ENCODE measurements at regions not wholly inside any gene's neighbourhood (a gene's known extent, or its start where the extent isn't known, plus 50 kb on each side); places are given as distances from the start of the nearest gene placed in this dataset.

DNA sequence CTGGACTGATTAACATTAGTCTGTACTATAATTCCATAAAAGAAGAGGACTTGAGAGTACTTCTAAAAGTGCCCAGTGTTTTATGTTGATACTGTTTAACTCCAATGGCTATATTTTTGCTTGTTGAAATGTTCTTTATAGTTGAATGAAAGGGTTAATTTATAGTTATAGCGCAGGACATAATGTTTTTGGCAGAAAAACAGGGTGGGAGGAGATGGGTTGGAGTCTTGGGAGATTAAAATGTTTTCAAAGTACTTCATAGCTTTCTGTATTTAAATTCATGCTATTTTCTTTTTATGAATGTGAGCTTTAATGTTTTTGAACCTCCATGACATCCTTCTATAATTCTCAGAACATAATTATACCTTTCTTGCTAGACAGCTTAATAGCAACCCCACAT is 108.2 kb downstream of the CNTN3 start:
- H3K4me3 ChIP-seq (ENCODE audit: severe bottlenecking): no peak overlapping the region
- H3K27me3 ChIP-seq (ENCODE audit: insufficient read depth, poor library complexity, severe bottlenecking): no peaks in the 10 kb centered on the region
- no peaks in the 10 kb centered on the region for H3K9me3 ChIP-seq (ENCODE audit: severe bottlenecking)
- no peaks in the 10 kb centered on the region for H3K4me1 ChIP-seq (ENCODE audit: insufficient read depth, poor library complexity, severe bottlenecking)
- TF ChIP-seq, protein P1, sequence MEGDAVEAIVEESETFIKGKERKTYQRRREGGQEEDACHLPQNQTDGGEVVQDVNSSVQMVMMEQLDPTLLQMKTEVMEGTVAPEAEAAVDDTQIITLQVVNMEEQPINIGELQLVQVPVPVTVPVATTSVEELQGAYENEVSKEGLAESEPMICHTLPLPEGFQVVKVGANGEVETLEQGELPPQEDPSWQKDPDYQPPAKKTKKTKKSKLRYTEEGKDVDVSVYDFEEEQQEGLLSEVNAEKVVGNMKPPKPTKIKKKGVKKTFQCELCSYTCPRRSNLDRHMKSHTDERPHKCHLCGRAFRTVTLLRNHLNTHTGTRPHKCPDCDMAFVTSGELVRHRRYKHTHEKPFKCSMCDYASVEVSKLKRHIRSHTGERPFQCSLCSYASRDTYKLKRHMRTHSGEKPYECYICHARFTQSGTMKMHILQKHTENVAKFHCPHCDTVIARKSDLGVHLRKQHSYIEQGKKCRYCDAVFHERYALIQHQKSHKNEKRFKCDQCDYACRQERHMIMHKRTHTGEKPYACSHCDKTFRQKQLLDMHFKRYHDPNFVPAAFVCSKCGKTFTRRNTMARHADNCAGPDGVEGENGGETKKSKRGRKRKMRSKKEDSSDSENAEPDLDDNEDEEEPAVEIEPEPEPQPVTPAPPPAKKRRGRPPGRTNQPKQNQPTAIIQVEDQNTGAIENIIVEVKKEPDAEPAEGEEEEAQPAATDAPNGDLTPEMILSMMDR (IDR thresholded peaks at IDR 0.05; ENCODE audit: poor library complexity, severe bottlenecking): no peak
- no peak overlapping the region for H3K27ac ChIP-seq (ENCODE audit: poor library complexity, severe bottlenecking)
- no peaks in the 10 kb centered on the region for H3K36me3 ChIP-seq (ENCODE audit: low read depth)
- DNase-seq (ENCODE audit: low spot score): no peak
- ATAC-seq (ENCODE audit: low read depth): no peak

DNA sequence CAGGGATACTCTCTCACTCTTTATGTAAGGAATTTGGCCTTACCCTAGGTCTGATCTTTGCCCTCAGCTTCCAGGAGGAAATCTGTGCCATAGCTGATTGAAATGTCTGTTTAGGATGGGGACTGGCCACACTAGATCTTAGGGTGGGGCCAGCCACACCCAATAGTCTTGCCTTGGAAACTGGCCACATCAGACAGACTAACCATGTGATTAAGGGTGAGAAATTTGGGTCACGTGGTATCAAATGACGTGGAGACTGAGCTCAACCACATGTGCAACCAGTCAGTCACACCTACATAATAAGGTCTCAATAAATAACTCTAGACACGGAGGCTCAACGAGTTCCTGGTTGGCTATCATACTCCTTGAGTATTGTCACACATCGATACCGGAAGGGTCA is 113.5 kb downstream of the CNTN3 start:
- H3K4me1 ChIP-seq (ENCODE audit: insufficient read depth, poor library complexity, severe bottlenecking): no peaks in the 10 kb centered on the region
- H3K27ac ChIP-seq (ENCODE audit: poor library complexity, severe bottlenecking): no peak overlapping the region
- no peaks in the 10 kb centered on the region for H3K27me3 ChIP-seq (ENCODE audit: insufficient read depth, poor library complexity, severe bottlenecking)
- TF ChIP-seq, protein P1 (IDR thresholded peaks at IDR 0.05; ENCODE audit: poor library complexity, severe bottlenecking): no peak
- no peak for DNase-seq (ENCODE audit: low spot score)
- H3K9me3 ChIP-seq (ENCODE audit: severe bottlenecking): no peaks in the 10 kb centered on the region
- no peaks in the 10 kb centered on the region for H3K36me3 ChIP-seq (ENCODE audit: low read depth)
- no peak overlapping the region for H3K4me3 ChIP-seq (ENCODE audit: severe bottlenecking)
- ATAC-seq (ENCODE audit: low read depth): no peak

DNA sequence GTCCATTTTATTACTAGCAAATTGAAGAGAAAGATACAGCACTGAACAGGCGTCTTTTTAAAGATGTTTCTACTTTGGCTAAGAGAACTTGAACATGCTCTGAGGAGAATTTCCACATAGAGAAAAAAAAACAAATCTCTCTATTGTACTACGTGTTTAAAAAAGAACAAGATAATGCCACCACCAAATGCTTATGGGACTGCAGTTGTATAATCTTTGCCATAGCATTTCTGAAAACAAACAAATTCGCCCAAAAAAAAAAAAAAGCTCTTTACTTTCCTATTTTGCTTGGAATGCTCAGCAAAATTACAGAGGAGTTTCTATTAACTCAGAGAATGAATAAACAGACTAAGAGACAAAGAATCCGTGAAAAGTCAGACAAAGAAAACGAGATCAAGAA is 114.2 kb downstream of the CNTN3 start:
- no peak overlapping the region for H3K4me3 ChIP-seq (ENCODE audit: severe bottlenecking)
- no peaks in the 10 kb centered on the region for H3K36me3 ChIP-seq (ENCODE audit: low read depth)
- no peak for DNase-seq (ENCODE audit: low spot score)
- TF ChIP-seq, protein P1 (IDR thresholded peaks at IDR 0.05; ENCODE audit: poor library complexity, severe bottlenecking): no peak
- H3K9me3 ChIP-seq (ENCODE audit: severe bottlenecking): no peaks in the 10 kb centered on the region
- no peak overlapping the region for H3K27ac ChIP-seq (ENCODE audit: poor library complexity, severe bottlenecking)
- H3K27me3 ChIP-seq (ENCODE audit: insufficient read depth, poor library complexity, severe bottlenecking): no peaks in the 10 kb centered on the region
- H3K4me1 ChIP-seq (ENCODE audit: insufficient read depth, poor library complexity, severe bottlenecking): no peaks in the 10 kb centered on the region
- ATAC-seq (ENCODE audit: low read depth): no peak

DNA sequence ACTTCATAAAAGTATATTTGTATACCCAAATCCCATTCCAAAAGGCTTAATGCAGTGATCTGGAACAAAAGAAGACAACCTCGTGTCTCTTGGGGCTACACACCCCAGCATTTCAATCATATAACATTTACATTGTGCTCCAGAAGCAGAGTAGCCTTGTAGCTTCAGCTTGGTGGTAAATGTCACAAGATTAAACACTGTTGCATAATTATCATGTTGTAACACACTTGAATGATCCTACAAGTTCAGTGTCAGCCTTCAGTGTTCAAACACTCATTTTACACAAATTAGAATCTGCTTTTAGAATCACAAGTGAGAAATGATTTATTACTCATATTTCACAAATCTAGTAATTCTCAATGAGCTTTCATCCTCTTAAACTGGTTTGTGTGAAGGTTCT is 122.6 kb downstream of the CNTN3 start:
- H3K27me3 ChIP-seq (ENCODE audit: insufficient read depth, poor library complexity, severe bottlenecking): no peaks in the 10 kb centered on the region
- no peaks in the 10 kb centered on the region for H3K4me1 ChIP-seq (ENCODE audit: insufficient read depth, poor library complexity, severe bottlenecking)
- H3K36me3 ChIP-seq (ENCODE audit: low read depth): no peaks in the 10 kb centered on the region
- ATAC-seq (ENCODE audit: low read depth): no peak
- H3K4me3 ChIP-seq (ENCODE audit: severe bottlenecking): no peak overlapping the region
- H3K27ac ChIP-seq (ENCODE audit: poor library complexity, severe bottlenecking): no peak overlapping the region
- H3K9me3 ChIP-seq (ENCODE audit: severe bottlenecking): no peaks in the 10 kb centered on the region
- DNase-seq (ENCODE audit: low spot score): no peak
- TF ChIP-seq, protein P1 (IDR thresholded peaks at IDR 0.05; ENCODE audit: poor library complexity, severe bottlenecking): no peak

DNA sequence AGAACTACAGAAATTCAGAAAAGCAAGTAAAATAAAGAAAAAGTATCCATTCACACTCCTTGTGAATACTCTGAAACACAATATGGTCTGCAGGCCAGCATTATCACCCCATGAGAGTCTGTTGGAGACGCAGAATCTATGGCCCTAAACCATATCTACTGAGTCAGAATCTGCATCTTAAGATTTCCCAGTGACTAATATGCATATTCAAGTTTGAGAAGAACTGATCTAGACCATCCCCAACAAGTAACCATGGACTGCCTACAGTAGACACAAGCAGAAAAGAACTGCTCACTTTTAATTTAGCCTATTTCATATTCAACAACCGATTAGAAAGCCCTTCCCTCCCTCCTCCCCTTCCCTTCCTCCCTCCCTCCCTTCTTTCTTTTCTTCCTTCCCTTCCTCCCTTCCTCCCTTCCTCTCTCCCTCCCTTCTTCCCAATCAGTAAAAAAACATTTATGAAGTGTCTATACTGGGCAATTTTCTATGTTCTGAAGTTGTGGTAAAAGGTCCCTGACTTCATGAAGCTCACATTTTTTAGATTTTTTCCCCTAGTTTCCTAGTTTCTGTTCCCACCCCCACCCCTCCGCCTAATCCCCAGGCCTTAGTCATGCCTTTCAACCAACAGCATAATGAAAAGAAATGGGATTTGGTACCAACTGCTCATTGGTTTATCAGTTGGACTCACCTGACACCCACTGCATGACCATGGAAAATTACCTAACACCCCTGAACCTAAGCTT is 125.2 kb downstream of the CNTN3 start:
- TF ChIP-seq, protein P1 (IDR thresholded peaks at IDR 0.05; ENCODE audit: poor library complexity, severe bottlenecking): no peak
- no peaks in the 10 kb centered on the region for H3K27me3 ChIP-seq (ENCODE audit: insufficient read depth, poor library complexity, severe bottlenecking)
- no peak overlapping the region for H3K27ac ChIP-seq (ENCODE audit: poor library complexity, severe bottlenecking)
- no peaks in the 10 kb centered on the region for H3K36me3 ChIP-seq (ENCODE audit: low read depth)
- ATAC-seq (ENCODE audit: low read depth): no peak
- no peak for DNase-seq (ENCODE audit: low spot score)
- no peak overlapping the region for H3K4me3 ChIP-seq (ENCODE audit: severe bottlenecking)
- H3K4me1 ChIP-seq (ENCODE audit: insufficient read depth, poor library complexity, severe bottlenecking): no peaks in the 10 kb centered on the region
- no peaks in the 10 kb centered on the region for H3K9me3 ChIP-seq (ENCODE audit: severe bottlenecking)

All from RWPE2 (cell line).